HG03521 (cell line): ENCODE measurements at regions not wholly inside any gene's neighbourhood (a gene's known extent, or its start where the extent isn't known, plus 50 kb on each side); places are given as distances from the start of the nearest gene placed in this dataset.
"Not testable (repeated sequence)": the region's sequence is repeated elsewhere in the genome, so short reads cannot be mapped to it uniquely, and the experiment has no call there.

Experiments used
- ATAC-seq: cut with Tn5 transposase; IDR thresholded peaks from one replicate; pipeline ENCODE4 v1.9.1; 2021; ENCODE audit warnings: mild to moderate bottlenecking, moderate library complexity; ENCODE audit not compliant: unreplicated experiment

DNA sequence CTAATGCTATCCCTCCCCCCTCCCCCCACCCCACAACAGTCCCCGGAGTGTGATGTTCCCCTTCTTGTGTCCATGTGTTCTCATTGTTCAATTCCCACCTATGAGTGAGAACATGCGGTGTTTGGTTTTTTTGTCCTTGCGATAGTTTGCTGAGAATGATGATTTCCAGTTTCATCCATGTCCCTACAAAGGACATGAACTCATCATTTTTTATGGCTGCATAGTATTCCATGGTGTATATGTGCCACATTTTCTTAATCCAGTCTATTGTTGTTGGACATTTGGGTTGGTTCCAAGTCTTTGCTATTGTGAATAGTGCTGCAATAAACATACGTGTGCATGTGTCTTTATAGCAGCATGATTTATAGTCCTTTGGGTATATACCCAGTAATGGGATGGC, 133.7 kb upstream of the ANK3 start:
- not testable (repeated sequence) for ATAC-seq

GRCh38 chr10:60522617-60523016, 132.9 kb upstream of the ANK3 start:
- ATAC-seq = no peak

- ATAC-seq = no peak
These were observed 132.3 kb upstream of the ANK3 start for GRCh38 chr10:60521974-60522405.

DNA sequence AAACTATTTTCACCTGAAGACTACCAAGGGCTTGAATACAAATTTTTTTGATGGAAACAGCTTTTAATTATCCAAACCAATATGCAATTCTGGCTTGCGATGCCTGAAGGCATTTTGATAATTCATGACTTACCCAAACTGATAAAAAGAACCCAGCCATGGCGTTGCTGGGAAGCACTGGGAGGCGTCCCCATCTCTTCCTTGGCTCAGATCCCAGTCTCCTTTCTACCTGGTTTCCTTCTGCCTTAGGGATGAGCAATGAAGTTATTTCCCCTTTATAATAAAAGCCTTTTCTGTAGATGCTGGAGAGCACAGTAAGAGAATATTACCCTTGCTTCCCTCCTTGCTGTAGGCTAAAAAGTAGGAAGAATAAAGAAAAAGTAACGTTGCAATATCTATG, 129.1 kb upstream of the ANK3 start:
- ATAC-seq = no peak

DNA sequence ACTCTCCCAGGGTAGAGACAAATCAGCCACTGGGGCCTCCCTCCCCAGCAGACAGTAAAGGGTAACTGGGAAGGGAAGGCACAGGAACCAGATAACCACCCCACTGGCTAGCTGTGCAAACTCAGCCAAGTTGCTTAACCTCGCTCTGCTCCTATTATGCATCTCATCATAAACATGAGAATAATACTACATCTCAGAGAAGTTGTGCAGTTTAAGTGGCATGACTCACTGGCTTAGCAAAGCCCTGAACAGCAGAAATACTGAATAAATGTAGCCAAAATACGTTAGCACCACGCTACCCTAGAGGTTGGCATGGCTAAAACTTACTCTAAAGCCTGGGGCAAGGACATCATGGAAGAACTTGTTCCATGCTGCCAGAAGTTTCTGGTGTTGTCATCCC, 128.1 kb upstream of the ANK3 start:
- no peak for ATAC-seq

DNA sequence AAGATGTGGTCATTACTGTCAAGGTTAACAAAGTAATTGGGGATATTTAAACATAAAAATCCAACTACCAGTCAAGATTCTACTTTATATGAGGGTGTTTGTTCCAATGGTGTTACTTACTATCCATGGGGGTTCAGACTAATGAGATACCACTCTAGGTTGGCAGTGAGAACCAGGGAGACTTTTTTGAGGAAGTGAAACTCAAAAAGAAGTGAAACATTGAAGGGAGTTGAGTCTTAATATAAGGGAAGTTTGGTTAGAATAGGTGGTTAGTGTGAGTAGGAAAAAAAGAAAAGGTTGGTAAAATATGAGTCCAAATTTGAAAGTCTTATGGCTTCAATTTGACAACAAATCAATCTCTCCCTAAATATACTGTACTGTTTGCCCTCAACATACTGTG, 123.6 kb upstream of the ANK3 start:
- ATAC-seq = no peak

- ATAC-seq = no peak
These were observed 122.0 kb upstream of the ANK3 start for GRCh38 chr10:60511477-60512229.

- ATAC-seq = no peak
These were observed 119.2 kb upstream of the ANK3 start for GRCh38 chr10:60508831-60509230.

DNA sequence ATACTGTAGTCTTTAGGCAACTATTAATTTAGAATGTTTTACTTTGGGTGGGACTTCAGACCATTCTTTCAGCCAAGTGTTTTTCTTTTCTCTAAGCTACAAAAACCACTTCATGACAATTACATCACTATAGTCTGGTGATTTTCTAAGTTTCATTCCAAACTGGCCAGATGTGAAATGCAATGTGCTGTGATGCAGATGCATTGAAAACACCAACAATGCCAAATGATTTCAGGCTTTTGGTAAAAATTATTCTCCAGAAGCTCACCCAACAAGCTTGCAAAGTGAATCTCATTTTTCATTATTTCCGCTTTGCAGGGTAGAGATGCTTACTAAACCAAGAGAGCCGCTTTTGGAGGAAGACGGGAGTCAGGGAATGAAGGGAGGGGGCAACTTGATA, 118.4 kb upstream of the ANK3 start:
- no peak for ATAC-seq

DNA sequence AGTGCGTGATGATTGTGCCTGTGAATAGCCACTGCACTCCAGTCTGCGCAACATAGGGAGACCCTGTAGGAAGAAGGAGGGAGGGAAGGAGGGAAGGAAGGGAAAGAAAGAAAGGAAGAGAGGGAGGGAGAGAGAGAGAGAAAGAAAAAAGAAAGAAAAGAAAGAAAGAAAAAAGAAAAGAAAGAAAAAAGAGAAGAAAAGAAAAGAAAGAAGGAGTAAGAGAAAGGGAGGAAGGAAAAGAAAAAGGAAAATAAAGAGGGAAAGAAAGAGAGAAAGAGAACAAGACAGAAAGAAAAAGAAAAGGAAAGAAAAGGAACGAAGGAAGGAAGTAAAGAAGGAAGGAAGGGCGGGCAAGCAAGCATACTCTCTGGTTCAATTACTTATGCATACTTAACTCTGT, 112.9 kb upstream of the ANK3 start:
- no peak for ATAC-seq

GRCh38 chr10:60498985-60499384, 109.3 kb upstream of the ANK3 start:
- ATAC-seq = no peak

DNA sequence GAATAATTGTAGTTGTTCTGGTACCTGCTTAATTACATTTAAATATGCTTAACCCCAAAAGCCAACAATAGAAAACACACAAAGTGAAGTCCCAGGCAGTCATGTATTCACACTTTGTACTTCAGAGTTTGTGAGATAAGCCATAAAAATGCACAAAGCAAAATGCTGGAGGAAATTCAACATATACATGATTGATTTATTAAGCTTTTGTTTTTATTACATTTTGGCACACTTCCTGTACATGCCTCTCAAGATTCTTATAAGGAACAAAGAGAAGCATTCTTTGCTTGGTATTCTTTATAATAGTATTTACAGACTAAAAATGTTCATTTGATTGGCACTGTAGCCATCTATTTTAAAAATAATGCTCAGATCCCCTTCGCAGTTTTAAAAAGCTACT, 107.7 kb upstream of the ANK3 start:
- ATAC-seq = no peak

GRCh38 chr10:60496181-60496580, 106.5 kb upstream of the ANK3 start:
- no peak for ATAC-seq

DNA sequence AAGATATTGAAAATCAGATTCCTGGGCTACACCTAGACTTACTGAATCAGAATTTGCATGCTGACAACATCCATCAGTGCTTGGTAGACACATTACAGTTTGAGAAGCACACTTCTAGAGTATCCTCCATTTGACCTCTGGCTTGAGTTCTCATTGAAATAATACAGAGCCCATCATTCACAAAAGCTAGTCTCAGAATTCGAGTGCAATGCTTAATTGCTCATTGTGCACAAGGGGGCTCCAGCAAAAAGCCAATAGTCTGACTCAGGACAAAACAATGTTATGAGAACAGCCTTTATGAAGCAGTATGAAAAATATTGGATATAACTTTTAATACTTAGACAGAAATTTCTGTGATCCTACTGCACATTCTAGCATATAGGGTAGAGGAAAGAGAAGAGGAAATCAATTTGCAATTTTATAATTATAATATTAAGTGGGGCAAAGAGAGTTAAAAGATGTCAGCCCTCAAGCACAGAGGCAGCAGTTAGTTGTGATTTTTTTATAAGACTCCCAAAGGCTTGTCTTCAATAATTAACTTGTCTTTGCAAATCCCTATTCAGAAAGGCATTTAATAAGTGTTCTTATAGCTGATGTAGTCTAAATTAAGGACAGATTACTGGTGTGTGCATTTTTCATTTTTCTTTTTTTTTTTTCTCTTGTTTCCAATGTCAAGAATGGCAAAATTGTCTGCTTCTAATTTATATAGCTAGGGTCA, 105.8 kb upstream of the ANK3 start:
- ATAC-seq = no peak

DNA sequence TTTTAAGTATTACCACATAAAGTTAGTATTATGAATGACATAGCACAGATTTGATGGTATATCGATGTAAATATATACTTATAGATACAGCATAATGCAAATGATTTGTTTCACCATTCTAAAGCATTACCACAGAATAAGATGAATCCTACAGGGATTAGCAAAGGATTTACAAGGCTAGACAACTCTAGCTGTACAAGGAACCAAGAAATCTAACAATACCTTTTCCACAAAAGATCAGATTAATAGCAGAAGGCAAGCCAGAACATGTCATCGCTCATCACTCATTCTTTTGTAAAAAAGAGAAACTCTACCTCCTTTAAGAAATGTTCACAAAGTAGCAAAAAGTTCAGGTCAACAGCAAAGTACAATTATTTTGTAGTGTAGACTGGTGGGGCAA, 105.1 kb upstream of the ANK3 start:
- ATAC-seq = no peak

GRCh38 chr10:60491162-60491561, 101.5 kb upstream of the ANK3 start:
- ATAC-seq = no peak

DNA sequence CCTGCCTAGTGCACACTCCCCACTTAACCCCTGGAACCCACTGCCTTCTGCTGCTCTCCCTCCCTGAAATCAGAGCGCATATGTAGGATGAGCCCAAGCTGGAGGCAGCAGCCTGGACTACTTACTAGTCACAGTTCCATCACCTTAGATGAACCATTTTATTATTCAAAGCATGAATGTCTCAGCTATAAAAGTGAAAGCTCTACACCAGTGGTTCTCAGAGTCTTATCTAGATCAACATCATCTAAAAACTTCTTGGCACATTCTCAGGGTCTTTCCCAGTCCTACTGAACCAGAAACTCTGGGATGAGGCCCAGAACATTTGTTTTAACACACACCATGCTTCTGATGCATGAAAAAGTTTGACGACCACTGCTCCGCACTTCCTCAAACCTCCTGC, 100.3 kb upstream of the ANK3 start:
- ATAC-seq = no peak

- ATAC-seq = no peak
These were observed 98.5 kb upstream of the ANK3 start for GRCh38 chr10:60488111-60488669.

DNA sequence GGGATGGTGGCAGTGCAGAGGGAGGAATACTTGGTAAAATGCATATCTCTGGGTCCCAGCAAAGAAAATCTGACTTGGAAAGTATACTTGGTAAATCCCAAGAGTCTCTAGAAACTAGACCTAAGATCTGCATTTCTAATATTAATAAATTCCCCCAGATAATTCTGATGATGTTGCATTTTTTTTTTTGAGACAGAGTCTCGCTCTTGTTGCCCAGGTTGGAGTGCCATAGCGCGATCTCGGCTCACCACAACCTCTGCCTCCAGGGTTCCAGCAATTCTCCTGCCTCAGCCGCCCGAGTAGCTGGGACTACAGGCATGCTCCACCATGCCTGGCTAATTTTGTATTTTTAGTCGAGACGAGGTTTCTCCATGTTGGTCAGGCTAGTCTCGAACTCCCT, 97.9 kb upstream of the ANK3 start:
- no peak for ATAC-seq

GRCh38 chr10:60485025-60485424, 95.3 kb upstream of the ANK3 start:
- ATAC-seq = no peak

GRCh38 chr10:60480865-60481563, 91.3 kb upstream of the ANK3 start:
- ATAC-seq = no peak
